ENCODE measurements at regions not wholly inside any gene's neighbourhood (a gene's known extent, or its start where the extent isn't known, plus 50 kb on each side); places are given as distances from the start of the nearest gene placed in this dataset.

DNA sequence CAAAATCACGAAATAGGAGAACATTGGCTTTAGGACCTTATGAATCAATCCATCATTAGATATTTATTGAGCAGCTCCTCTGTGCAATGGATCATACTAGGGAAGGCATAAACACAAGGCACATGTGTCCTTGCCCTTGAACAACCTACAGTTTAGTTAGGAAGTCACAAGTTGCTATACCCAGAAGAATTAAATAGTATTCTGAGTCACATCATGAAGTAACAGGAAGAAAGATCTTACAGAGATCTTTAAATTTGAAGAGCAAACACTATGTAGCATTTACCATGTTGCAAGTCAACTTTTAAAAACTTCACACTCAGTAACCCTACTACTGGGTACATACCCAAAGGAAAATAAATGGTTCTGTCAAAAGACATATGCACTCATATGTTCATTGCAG lies 355.2 kb upstream of the SLC14A2 start:
- Histone ChIP-seq H3K18ac (ENCODE audit: low read depth, low read length) (no peak overlapping the region), H3K23ac (ENCODE audit: low read depth, low read length) (no peak overlapping the region), H3K36me3 (ENCODE audit: control insufficient read depth, insufficient read depth, low read length) (no peaks in the 10 kb centered on the region), H4K91ac (ENCODE audit: insufficient read depth, low read depth, low read length) (no peak overlapping the region), H3K4me1 (ENCODE audit: control insufficient read depth, insufficient read depth, low read length) (peaks cover 10% of the 10 kb centered on the region), H3K27ac (ENCODE audit: insufficient read depth, low read length) (no peak overlapping the region), H3K14ac (replicated peaks; ENCODE audit: low read depth, low read length) (no peak overlapping the region), H3K27me3 (ENCODE audit: control insufficient read depth, insufficient read depth, low read length) (no peaks in the 10 kb centered on the region), H2AK5ac (ENCODE audit: low read depth, low read length) (no peak overlapping the region), H2BK20ac (ENCODE audit: low read depth, low read length) (no peak overlapping the region), H4K20me1 (ENCODE audit: insufficient read depth, low read length) (no peaks in the 10 kb centered on the region), H3K9me1 (ENCODE audit: insufficient read depth, low read length) (peaks cover 5% of the 10 kb centered on the region; the same call in 1 of the 2 replicates), H4K8ac (ENCODE audit: low read depth in 2 of 2, low read length in 2 of 2) (no peak overlapping the region), H3K9me3 (ENCODE audit: control insufficient read depth, insufficient read depth, low read length) (no peaks in the 10 kb centered on the region), H4K5ac (ENCODE audit: low read depth, low read length) (no peak overlapping the region), H2BK15ac (ENCODE audit: low read depth, low read length) (no peak overlapping the region), H3K79me1 (ENCODE audit: low read depth in 1 of 2, low read length in 2 of 2) (no peaks in the 10 kb centered on the region), H2BK120ac (ENCODE audit: low read depth, low read length) (no peak overlapping the region), H2AK9ac (replicated peaks; ENCODE audit: low read depth, low read length, poor library complexity) (no peak overlapping the region), H3K4me2 (ENCODE audit: low read depth, low read length) (no peak overlapping the region), H3K4ac (ENCODE audit: low read depth, low read length) (no peak overlapping the region), H2BK5ac (ENCODE audit: low read depth, low read length, poor library complexity, severe bottlenecking) (no peak overlapping the region), H2AFZ (replicated peaks; ENCODE audit: low read length, poor library complexity) (no peak overlapping the region), H3K56ac (ENCODE audit: extremely low read depth, insufficient read depth, low read length) (no peak overlapping the region), H3K9ac (ENCODE audit: low read depth, low read length) (no peak overlapping the region), H3K4me3 (ENCODE audit: insufficient read depth, low read depth, low read length) (no peak overlapping the region)
- in situ Hi-C loops (cut with MboI; ENCODE audit: low sequenced_read_pairs) = no loop called here
- BruUV-seq (replicated peaks) = no TSS peak
- no peak for TF ChIP-seq RAD21 (IDR thresholded peaks at IDR 0.05; ENCODE audit: low read length)
- TF ChIP-seq MAFK (IDR thresholded peaks at IDR 0.05; ENCODE audit: low read depth, low read length) = no peak
- dilution Hi-C loops (cut with HindIII; ENCODE audit: low sequenced_read_pairs, unreplicated experiment) = no loop called here
- CTCF ChIA-PET = no interaction called here
- WGBS, 2 experiments (ENCODE audit: extremely low coverage in 2 of 2, insufficient read length in 1 of 2) = no CpG with 5 or more reads among the region's 1 CpG
- ATAC-seq (ENCODE audit: low read depth) (no peak), DNase-seq (no peak)
- POLR2A ChIA-PET (ENCODE audit: unreplicated experiment) = no interaction called here
- intact Hi-C loops (cut with micrococcal nuclease) = no loop called here

Measured in IMR-90 (cell line).